SW 1271 (cell line): ENCODE measurements at regions not wholly inside any gene's neighbourhood (a gene's known extent, or its start where the extent isn't known, plus 50 kb on each side); places are given as distances from the start of the nearest gene placed in this dataset.
"Not testable (repeated sequence)": the region's sequence is repeated elsewhere in the genome, so short reads cannot be mapped to it uniquely, and the experiment has no call there.

Experiments used
- DNase-seq, 2 experiments: peaks; one replicate each; lab custom pipeline; 2025; lab: John Stamatoyannopoulos, UW

DNA sequence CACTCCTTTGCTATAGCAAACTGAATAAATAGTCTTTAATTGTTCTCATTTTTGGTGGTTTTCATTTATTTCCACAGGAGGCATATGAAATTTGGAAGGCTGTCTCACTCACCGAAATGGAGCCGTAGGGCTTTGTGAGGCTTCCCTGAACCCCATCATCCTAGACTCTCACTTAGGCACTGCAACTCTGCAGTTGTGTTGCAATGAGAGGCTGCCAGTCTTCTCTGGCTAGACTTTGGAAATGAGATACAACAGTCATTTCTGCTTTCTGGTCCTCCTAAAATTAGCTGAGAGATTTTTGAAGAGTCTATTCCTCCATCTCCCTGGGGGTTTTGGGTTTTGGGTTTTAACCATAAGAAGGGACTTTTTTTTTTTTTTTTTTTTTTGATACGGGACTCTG lies 146.5 kb downstream of the SH3BGRL start:
- DNase-seq: no peak

DNA sequence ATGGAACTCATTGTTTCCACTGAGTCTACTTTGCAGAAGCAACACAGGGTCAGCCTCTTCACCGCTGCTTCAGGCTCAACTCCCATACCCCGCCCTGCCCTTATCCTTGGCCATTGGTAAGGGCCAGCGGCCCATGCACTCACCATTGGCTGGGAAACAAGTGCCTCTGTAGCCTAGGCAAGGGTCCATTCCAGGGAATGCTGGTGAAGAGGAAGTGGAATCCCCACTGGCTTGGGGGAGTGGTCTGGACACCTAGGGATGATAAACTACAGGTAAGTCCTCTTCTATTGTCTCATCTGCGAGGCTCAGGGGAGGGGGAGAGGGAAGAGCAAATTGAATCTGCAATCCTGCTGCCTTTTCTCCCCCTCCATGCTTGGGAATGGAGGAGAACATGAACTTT lies 153.1 kb downstream of the SH3BGRL start:
- no peak for DNase-seq

GRCh38 chrX:81355436-81355835 lies 153.5 kb downstream of the SH3BGRL start:
- DNase-seq: no peak

DNA sequence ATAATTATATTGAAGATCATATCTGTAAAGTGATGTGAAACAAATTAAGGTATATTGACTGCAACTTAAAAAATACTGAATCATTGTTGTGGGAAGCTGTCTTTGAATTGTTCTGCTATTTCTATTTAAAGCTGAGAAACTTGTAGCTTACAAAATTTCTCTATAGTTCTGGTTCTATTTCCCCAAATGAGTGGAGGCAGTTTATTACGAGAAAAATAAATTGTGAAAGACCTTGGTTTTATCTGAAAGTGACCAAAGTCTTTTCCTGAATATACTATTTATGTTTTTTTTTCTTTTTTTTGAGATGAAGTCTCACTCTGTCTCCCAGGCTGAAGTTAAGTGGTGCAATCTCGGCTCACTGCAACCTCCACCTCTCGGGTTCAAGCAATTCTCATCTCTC lies 165.4 kb downstream of the SH3BGRL start:
- DNase-seq: no peak

- peak in 1 of 2 experiments; percentile 0 for DNase-seq
Observed at GRCh38 chrX:81377329-81377728, 175.4 kb downstream of the SH3BGRL start.

DNA sequence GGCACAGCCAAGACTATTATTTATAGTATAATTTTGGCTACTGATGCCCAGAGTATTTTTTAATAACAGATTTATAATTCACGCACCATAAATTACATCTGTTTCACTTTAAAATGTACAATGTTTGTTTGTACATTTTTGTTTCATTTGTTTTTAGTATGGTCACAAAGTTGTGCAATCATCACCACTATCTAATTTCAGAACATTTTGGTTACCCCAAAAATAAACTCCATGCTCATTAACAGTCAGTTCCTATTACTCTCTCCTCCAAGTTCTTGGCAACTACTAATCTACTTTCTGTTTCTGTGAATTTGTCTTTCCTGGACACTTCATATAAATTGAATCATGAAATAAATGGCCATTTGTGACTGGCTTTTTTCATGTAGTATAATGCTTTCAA lies 176.7 kb downstream of the SH3BGRL start:
- DNase-seq: no peak

GRCh38 chrX:81390237-81390636 lies 188.3 kb downstream of the SH3BGRL start:
- DNase-seq: no peak

DNA sequence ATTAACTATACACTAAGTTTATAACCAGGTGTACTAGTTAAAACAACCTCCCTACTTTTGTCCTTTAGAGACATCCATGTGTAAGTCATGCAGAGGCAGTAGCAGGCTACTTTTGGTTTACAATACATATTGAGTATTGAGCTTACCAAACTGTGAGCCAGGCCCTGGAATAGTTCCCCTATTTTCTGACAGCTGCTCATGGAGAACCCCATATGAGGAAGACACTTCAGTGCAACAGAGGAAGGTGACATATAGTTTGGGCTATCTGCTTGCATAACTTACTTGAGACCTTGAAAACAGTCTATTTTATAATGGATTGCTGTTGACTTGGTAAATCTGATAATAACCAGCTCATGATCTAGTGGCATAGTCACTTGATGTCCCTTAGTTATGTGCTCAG lies 190.5 kb downstream of the SH3BGRL start:
- DNase-seq: no peak

DNA sequence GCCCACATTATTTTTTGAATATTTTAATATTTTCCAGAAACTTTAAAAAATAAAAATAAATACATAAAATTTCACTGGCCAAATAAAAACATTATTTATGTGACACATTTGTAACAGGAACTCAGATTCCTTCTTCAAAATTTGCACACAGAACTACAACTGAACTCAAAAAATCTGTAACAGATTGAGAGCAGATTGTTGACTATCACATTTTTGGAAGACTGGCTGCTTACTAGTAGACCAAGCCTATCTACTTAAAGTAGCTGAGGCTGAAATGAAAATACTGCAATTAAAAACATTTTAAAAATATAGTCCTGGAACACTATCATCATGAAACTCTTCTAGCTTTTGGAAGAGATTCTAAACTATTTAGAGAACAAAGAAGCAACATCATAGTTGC lies 203.9 kb downstream of the SH3BGRL start:
- DNase-seq: no peak

DNA sequence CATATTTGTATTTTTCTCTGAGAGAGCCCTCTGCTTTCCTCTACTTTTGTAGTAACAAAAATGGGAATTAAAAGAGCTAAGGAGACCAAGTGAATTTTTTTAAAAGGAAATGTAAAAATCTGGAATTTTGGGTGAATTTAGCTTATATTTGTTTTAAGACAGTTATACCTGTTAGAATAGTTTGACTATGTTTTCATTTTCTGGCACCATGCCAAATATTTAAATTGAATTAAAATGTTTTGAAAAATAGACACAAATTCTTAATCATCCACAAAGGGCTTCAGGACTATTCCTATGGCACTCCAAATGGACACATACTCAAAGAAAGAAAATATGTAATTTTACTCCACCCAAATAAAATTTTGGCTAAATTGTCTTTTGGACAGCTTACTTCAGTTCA lies 209.6 kb downstream of the SH3BGRL start:
- DNase-seq: no peak

GRCh38 chrX:81412428-81412827 lies 210.5 kb downstream of the SH3BGRL start:
- no peak for DNase-seq

DNA sequence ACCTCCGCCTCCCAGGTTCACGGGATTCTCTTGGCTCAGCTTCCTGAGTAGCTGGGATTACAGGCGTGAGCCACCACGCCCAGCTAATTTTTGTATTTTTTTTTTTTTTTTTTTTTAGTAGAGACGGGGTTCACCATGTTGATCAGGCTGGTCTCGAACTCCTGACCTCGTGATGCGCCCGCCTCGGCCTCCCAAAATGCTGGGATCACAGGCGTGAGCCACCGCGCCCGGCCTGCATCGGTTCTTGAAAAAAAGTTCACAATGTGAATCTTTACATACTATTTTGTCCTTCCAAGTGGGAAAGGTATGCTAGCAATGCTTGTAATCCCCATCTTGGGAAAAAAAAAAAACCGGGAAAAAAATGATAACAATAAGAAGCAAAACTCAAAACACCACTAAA lies 211.0 kb downstream of the SH3BGRL start:
- DNase-seq: not testable (repeated sequence)

GRCh38 chrX:81414630-81415029 lies 212.7 kb downstream of the SH3BGRL start:
- no peak for DNase-seq
